ENCODE measurements at regions not wholly inside any gene's neighbourhood (a gene's known extent, or its start where the extent isn't known, plus 50 kb on each side); places are given as distances from the start of the nearest gene placed in this dataset.

DNA sequence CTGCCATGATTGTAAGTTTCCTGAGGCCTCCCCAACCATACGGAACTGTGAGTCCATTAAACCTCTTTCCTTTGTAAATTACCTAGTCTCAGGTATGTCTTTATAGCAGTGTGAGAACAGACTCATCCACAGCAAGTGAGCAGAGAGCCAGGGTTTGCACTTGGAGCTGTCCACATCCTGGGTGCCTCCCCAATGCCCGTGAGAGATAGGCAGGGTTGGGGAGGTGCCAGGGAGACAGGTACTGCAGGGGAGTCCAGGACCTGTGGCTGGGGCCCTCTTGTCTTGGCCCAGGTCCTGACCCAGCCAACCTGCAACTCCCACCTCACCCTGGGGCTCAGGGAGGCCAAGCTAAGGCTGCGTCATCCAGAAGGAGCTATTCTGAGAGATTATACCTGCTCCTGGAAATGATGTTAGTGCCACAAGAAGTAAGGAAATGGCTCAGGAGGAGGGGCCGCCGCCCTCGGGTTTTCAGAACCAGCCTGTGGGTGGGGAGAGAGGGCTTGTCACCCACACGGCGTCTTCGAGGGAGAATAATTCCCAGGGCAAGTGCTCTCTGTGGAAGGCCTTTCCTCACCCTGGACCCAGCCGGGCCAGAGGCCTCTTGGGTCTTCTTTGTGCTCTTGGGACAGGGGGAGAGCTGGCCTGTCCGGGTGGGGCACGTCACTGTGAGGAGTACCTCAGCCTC, 66.5 kb downstream of the ADRA2C start:
- DNase-seq = no peak

DNA sequence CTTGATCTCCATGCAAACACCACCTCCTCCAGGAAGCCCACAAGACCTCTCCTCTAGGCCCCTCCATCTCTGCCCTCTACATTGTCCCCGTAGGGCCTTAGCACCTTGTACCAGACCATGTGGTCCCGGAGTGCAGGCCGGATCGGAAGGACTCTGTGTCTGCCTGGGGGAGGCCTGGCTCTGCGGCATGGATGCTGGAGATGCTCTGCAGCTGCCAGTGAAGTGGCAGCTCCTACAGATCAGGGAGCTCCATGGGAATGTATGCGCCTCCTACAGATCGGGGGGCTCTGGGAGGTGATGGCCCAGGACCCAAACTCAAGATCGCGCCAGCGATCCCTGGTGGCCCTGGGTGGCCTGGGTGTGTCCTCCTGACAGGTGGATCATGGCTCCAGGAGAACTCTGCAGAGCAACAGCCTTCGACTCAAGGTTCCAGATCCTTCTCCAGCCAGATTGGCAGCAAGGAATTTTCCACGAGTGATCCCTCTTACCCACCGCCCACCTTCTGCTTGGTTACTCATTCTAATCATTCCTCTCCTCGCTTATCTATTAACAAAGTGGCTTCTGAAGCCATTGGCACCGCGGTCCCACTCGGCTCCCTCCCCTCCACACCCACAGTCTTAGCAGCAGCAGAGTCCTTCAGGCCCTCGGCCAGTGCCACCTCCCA, 67.3 kb downstream of the ADRA2C start:
- DNase-seq = no peak

DNA sequence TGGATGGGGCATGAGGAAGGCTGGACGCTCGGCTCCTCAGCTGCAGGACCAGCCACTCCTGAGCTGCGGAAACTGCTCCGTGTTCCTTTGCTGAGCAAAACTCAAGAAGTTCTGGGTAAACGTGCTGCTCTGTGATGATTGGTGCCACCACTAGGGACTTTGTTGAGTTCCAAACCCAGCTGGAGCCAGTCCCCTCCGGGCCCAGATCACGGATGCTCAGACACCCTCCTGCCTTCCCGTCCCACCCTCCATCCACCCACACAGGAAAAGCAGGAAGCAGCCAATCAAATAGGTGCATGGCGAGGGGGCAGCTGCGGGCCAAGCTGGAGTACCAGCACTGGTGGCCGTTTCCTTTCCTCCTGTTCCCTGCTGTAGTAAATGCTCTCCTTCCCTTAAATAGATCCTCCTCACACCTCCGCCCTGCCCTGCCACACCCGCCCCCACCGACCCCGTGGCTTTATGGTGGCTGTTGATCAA, 68.0 kb downstream of the ADRA2C start:
- no peak for DNase-seq

DNA sequence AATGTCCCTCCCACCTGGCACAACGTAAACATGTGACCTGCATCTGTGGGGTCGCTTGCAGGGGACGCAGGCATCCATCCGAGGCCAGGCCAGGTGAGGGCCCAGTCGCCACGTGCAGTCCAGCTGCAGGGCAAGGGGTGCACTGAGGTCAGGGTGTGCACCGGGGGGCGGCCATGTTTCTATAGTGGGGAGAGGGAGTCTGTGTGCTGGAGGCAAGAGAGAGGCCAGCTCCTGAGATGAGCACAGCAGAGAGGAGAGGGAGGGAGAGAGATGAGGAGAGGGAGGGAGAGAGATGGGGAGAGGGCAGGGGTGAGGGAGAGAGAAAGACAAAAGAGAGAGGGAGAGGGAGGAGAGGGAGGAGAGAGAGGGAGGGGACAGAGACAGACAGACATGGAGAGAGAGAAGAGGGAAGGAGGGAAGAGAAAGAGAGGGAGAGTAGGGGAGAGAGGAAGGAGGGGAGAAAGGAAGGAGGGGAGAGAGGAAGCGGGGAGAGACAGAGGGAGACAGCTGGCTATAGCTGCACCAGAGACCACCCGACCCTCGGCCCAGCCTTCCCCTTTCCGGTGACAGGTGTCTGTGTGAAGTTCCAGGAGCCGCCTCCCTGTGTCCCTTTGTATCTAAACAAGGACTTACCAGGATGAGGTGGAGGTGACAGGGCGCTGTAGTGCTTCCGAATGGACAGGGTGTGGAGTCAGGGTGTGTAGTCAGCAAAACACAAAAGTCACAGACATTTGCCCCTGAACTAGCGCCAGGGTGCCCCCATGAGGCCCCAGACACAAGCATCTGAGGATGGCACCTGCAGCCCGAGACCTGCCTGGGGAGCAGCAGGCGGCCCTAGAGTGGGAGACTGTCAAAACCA, 68.7 kb downstream of the ADRA2C start:
- no peak for DNase-seq

DNA sequence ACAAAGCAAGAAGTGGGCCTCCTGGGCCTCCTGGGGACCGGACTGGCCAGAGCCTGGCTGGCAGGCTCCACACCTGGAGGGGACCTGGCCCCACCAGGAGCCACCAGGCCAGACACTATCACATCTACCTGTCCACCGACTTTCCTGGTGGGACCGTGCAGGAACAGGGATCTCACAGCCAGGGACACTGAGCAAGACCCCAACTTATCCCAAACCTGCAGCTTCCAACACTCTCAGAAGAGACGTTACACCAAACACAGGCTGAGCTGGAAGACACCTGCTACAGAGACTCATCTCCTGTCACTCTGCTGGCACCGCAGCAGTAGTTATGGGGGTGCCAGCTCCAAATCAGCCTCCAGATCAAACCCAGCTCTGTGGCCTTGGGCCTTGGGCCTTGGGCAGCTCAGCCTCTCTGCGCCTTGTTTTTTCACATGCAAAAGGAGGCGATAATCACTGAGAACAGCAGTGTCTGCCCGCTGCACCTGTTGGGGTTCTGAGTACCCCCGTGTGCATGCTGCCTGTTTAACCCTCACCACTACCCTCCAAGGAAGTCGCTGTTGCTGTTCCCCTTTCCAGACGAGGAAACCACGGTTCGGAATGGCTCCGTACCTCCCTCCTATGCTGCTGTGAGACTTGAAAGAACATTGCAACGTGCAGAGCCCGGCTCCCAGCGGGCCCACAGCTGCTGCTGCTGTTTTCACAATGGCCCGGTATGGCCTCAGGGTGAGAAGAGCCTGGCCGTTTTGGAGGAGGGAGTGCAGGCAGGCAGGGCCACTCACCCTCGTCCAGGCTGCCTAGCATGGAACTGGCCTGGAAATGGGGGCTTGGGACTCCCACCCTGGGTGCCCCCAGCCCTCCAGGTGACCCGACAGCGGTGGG, 69.6 kb downstream of the ADRA2C start:
- DNase-seq = no peak

DNA sequence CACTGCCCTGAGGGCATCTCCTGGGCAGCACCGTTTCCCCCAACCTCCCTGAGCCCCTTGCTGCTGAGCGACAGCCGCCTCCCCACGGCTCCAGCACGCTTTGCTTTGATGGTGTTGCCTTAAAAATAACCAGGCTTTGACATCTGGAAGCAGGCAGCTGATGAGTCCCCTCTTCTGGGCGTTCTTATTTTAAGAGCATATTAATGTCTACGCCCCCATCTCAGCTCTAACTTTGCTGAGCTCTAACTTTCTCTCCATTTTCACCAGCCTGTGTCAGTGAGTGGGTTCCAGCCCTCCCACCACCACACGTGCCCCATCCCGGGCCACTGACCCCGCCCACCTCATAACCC, 70.2 kb downstream of the ADRA2C start:
- DNase-seq = no peak

DNA sequence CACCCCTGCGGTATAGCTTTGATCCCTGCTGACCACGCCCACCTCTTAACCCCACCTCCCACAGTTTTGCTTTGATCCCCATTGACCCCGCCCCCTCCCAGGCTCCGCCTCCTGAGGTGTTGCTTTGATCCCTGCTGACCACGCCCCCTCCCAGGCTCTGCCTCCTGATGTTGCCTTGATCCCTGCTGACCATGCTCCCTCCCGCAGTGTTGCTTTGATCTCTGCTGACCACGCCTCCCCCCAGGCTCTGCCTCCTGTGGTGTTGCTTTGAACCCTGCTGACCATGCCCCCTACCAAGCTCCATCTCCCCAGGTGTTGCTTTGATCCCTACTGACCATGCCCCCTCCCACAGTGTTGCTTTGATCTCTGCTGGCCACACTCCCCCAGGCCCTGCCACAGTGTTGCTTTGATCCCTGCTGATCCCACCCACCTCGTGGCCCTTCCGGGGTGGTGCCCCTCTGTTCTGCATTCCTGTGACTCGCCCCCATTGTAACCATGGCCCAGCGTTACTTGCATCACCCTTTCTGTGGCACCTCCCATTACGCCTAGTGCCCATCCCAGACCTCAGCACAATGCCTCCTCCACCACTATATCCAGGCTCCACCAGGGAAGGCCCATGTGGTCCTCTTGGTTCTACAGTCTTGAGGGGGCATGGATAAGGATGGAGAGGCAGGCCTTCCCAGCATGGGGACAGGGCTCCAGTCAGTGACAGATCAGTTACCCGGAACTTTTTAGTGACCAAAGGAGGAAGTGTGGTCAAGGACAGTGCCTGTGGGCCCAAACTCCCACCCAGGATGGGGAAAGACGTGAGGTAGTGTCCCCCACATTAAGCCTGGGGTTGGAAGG, 70.8 kb downstream of the ADRA2C start:
- DNase-seq = no peak

DNA sequence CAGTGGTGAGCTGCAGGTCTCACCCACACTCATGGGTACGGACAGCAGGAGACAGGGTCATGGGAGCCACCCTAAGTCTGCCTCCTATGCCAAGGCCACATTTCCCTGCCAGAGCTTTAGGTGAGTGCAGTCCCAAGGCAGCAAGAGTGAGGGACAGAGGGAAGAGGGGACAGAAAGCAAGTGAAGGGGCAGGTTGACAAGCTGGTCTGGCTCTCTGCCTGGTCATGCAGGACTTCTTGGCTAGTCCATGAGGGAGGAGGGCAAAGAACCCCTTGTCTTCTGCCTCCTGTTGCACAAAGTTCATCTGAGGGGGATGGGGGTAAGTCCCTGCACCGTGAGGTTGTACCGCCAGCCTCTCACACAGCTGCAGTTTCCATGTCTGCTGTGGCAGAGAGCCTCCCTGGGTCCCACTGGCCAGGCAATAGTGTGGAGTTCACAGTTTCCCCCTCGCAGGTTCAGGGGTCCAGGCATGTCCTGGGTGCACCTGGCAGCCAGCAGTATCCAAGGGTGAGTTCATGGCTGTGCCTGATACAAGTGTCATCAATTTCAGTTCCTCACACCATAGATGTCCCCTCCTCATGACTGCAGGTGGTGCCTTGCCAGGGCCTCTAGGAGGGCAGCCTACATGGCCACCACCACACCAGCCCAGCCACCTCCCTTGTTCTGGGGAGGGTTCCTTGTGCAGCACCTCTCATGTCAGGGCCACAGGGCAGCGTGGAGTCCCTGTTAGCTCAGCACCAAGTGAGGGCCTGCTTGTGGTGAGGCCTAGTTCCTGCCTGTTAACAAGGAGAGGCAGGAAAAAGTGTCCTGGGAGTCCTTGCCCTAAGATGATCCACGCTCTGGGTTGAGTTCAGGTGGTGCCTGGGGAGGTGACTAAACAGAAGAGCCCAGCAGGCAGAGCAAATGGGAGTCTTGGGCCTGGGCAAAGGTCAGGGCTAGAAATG, 72.5 kb downstream of the ADRA2C start:
- no peak for DNase-seq

DNA sequence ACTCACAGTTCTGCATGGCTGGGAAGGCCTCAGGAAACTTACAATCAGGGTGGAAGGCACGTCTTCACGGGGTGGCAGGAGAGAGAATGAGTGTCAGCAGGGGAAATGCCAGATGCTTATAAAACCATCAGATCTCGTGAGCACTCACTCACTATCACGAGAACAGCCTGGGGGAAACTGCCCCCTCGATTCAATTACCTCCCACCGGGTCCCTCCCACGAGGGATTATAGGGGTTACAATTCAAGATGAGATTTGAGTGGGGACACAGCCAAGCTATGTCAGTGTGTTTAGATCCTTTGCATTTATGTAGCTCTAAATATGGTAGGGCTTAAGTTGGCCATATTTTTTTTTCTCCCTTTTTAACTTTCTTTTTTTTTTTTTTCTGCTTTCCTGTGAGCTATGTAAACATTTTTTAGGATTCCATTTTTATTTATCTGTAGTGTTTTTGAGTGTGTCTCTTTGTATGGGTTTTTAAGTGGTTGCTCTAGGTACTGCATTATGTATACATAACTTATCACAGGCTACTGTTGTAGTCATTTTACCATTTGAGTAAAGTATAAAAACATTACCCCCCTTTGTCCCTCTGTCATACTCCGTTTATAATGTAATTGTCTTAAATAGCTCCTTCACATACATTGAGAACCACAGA, 79.0 kb downstream of the ADRA2C start:
- no peak for DNase-seq

DNA sequence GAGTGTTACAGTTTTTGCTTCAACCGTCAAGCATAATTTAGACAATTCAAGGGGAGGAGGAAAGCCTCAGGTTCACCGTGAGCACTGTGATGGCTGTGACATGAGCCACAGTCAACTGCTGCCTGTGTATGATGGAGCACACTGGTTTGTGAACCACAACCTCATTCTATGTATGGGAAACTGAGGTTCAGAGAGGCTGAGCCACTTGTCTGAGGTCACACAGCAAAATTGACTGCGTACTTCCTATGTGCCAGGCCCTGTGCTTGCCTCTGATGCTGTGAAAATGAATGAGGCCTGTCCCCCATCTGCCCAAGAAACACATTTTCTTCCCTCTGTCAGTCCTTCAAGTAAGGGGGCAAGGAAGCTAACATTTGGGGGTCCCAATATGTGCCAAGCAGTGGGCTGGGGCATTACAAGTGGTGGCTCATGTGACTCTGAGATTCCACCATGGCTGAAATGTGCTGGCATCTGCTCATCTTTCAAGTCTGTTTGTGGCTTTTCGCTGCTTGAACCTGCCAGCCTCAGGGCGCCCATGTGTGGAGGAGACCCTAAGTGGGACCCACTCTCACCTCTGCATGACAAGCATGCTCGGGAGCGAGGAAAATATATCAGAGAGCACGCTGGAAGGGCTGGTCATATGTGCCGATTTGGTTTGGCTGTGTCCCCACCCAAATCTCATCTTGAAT, 79.7 kb downstream of the ADRA2C start:
- DNase-seq = no peak

DNA sequence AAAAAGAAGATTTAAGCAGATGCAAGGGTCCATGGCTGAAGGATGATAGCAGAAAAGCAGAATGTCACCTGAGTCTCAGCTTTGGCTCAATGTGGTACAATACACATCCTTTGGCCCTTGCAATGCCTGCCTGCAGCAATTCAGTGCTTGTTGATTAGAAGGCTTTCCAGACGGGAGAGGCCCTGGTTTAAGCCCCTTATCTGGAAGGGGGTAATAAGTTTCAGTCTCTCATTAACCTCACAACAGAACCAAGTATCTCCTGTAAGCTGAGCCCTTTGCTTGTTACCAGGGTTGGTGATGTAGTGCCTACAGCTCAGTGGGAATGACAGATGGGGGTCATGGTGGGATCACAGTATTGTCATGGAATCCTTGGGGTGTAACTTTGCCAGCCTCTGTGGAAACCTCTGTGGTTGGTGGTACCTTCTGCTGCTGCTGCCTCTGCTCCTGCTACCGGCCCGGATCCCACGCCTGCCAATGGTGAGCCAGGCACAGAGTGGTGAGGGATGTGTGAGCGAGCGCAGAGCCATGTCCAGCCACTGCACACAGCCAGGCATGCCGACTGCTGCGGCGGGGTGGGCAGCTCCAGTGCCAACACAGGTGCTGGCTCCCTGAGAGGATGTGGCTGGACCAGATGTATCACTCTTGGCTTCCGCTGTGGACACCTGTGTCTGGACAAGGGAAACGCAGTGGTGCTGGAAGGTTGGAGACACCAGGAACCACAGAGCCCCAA, 81.2 kb downstream of the ADRA2C start:
- DNase-seq = no peak

DNA sequence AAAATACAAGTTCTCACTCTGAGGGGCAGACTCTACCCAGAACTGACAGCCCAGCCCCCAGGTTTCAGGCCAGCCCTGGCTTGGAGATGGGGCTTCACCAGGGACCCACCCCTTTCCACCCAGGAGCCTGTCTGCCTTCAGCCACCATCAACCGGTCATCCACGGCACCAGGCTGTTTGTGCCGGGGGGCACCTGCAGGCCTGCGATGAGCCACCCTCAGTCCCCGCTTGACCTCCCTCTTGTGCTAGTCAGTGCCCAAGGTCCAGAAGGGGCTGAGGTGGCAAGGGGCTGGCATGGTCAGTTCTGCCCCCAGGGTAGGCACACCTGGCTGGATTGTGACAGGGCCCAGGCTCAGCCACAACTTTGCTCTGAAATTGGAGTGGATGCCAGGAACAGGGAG, 82.1 kb downstream of the ADRA2C start:
- no peak for DNase-seq

DNA sequence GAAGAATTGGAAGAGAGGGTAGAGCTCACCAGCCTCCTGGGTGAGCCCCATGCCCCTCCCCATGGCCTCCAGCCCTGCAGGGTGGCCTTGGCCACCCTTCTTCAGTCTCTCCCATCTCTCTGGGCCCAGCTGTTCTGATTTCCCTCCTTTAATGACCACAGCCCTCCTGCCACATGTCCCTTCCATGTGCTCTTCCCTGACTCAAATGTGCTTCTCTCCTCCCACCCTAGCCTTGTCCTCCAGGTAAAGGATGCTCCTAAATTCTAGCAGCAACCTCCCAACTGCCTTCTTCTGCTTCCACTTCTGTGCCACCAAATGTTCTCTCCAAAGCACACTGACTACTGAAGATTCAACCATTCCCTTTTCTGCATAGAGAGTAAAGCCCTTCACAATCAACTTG, 83.0 kb downstream of the ADRA2C start:
- DNase-seq = no peak

DNA sequence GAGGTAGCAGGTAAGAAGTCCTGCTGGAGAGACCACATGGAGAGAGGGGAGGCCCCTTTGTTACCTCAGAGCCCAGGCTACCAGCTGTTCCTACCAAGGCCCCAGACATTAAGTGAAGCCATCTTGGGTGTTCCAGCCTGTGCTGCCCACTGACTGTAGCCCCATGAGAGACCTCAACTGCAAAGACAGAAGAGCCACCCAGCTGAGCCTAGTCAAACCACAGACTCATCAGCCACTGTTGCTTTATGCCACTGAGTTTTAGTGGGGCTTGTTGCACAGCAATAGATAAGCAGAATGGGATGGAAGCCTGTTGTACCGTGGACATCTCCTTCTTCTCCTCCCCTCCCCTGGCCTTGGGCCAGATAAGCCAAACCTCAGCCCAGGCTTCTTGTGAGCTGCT, 83.9 kb downstream of the ADRA2C start:
- DNase-seq = no peak

DNA sequence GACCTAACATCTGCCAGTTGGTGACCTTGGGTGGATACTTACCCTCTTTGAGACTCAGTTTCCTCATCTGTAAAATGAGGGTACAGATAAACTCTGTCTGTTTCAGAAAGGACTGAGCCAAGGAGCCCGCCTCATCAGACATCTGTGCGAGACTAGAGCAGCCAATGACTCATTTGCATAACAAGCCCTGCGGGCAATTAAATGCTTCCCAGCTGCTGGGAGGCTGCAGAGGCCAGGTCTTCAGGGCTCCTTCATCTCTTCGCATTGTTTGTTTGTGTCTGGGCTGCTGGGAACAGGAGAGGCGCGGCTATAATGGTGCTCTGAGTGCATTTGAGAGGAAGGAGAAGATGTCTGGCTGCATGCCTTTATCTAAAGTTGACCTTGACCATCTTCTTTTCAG, 85.0 kb downstream of the ADRA2C start:
- no peak for DNase-seq

DNA sequence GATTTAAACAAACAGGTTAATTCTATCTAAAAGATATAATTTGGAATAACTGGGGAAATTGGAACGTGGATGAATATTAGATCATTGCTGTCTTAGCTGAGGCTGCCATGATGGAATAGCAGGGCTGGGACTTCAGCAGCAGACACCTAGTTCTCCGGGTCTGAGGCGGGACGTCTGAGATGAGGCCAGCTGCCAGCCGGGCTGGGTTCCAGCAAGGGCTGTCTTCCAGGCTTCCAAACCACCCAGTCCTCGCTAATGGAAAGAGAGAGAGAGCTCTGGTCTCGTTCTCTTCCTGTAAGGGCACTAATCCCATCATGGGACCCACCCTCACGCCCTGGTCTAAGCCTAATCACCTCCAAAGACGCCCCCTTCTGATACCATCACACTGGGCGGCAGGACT, 85.7 kb downstream of the ADRA2C start:
- no peak for DNase-seq

DNA sequence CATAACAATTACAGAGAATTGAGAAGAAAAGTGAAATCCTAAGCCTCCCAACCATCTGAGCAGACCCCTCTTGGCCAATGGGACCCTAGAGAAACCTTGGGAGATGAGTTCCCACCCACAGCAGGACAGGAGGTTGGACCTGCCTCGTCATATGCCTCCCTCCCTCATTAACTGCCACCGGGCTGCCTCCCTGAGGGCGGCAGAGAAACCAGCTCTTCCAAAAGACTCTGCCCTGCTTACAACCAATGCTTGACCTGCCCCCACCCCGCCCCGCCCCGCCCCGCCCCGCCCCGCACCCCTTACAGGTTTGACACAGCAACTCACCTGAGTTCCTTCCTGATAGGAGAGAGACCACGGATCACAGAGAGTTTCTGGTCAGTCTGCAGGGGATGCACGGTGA, 86.1 kb downstream of the ADRA2C start:
- DNase-seq = no peak

DNA sequence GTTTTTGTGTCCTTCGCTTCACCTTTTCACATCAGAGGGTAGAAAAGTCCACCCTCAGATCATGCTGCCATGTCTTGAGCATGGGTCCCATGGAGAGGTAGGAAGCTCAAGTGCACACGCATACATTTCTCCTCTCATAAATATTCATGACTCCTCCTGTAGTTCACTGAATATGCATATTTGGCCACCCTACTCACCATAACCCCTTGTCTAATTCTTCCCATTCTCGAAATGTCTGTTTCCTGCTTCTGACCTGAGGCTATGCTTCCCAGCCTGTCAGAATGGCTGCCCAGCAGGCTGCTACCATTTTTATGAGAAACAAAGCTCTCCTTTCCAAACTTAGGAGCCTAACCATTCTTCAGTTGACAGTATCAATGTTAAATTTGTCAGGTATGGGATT, 86.5 kb downstream of the ADRA2C start:
- no peak for DNase-seq

Measured in MV-4-11 (cell line).